Karpas-422 (cell line): ENCODE measurements at regions not wholly inside any gene's neighbourhood (a gene's known extent, or its start where the extent isn't known, plus 50 kb on each side); places are given as distances from the start of the nearest gene placed in this dataset.

Source experiments
- DNase-seq: peaks from one replicate; pipeline ENCODE4 v3.0.0-alpha.2; 2015
- H2AFZ ChIP-seq: fragments of 200-600 bp; sonication (generic); 2 replicates; pipeline ENCODE4 v1.6.1; 2014; ENCODE audit warnings: antibody characterized with exemption, low read length, mixed read lengths
- H3K27ac ChIP-seq: fragments of 200-600 bp; sonication (generic); 2 replicates; pipeline ENCODE4 v1.5.1; 2014; ENCODE audit warnings: mild to moderate bottlenecking, low read length, moderate library complexity
- H3K27me3 ChIP-seq: fragments of 200-600 bp; sonication (generic); 2 replicates; pipeline ENCODE4 v1.6.1; 2014; ENCODE audit warnings: low read length, mixed read lengths
- H3K36me3 ChIP-seq: fragments of 200-600 bp; sonication (generic); 2 replicates; pipeline ENCODE4 v1.6.1; 2014; ENCODE audit warnings: low read length, mixed read lengths; ENCODE audit not compliant: insufficient read depth
- H3K4me1 ChIP-seq: fragments of 200-600 bp; sonication (generic); 2 replicates; pipeline ENCODE4 v1.6.1; 2014; ENCODE audit warnings: mild to moderate bottlenecking, low read length, mixed read lengths
- H3K4me2 ChIP-seq: fragments of 200-600 bp; sonication (generic); 2 replicates; pipeline ENCODE4 v1.6.1; 2014; ENCODE audit warnings: low read length, low read depth, mild to moderate bottlenecking; ENCODE audit not compliant: poor library complexity, severe bottlenecking
- H3K4me3 ChIP-seq: fragments of 200-600 bp; sonication (generic); 2 replicates; pipeline ENCODE4 v1.5.1; 2014; ENCODE audit warnings: mild to moderate bottlenecking, antibody characterized with exemption, low read length, mixed read lengths
- H3K79me2 ChIP-seq: fragments of 200-600 bp; sonication (generic); 2 replicates; pipeline ENCODE4 v1.6.1; 2014; ENCODE audit warnings: mild to moderate bottlenecking, low read length, mixed read lengths
- H3K9ac ChIP-seq: fragments of 200-600 bp; sonication (generic); 2 replicates; pipeline ENCODE4 v1.6.0; 2014; ENCODE audit warnings: low read length
- H3K9me2 ChIP-seq: fragments of 200-600 bp; sonication (generic), shearing (Covaris generic); replicated peaks from 2 replicates; pipeline ENCODE4 v1.6.0; 2014; ENCODE audit warnings: mild to moderate bottlenecking, low read length, moderate library complexity; ENCODE audit not compliant: insufficient read depth
- H3K9me3 ChIP-seq: fragments of 300-700, 200-600 bp; sonication (generic); 2 replicates; pipeline ENCODE4 v1.6.1; 2014; ENCODE audit warnings: low read length, mixed read lengths
- H4K20me1 ChIP-seq: fragments of 200-600 bp; sonication (generic); 2 replicates; pipeline ENCODE4 v1.6.1; 2014; ENCODE audit warnings: mild to moderate bottlenecking, antibody characterized with exemption, low read length, low read depth; ENCODE audit not compliant: insufficient read depth

- no peak for DNase-seq
- Histone ChIP-seq H3K4me1 (no peaks in the 10 kb centered on the region), H3K36me3 (no peaks in the 10 kb centered on the region), H3K9ac (no peak overlapping the region), H3K27ac (no peak overlapping the region), H2AFZ (no peak overlapping the region), H4K20me1 (no peaks in the 10 kb centered on the region), H3K27me3 (no peaks in the 10 kb centered on the region), H3K79me2 (no peaks in the 10 kb centered on the region), H3K4me2 (no peak overlapping the region), H3K4me3 (no peak overlapping the region), H3K9me3 (peaks cover 11% of the 10 kb centered on the region; the same call in 1 of the 2 replicates), H3K9me2 (no peaks in the 10 kb centered on the region)
Measured at GRCh38 chr4:149145803-149146202, 669.8 kb downstream of the IQCM start.

DNA sequence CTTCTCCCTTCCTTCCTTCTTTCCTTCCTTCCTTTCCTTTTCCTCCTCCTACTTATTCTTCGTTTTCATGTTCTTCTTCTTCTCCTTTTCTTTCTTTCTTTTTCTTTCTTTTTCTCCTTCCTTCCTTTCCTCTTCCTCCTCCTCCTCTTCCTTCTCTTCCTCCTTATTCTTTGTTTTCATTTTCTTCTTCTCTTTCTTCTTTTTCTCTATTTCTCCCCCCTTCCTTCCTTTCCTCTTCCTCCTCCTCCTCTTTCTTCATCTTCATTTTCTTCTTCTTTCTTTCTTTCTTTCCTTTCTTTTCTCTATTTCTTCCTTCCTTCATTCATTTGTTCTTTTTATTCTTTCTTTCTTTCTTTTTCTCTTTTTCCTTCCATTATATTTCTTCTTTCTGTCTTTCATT is 671.6 kb downstream of the IQCM start:
- Histone ChIP-seq H3K4me1 (no peaks in the 10 kb centered on the region), H3K79me2 (no peaks in the 10 kb centered on the region), H3K27ac (no peak overlapping the region), H3K9me2 (no peaks in the 10 kb centered on the region), H3K4me2 (no peak overlapping the region), H3K4me3 (no peak overlapping the region), H2AFZ (no peak overlapping the region), H3K36me3 (no peaks in the 10 kb centered on the region), H3K9me3 (peaks cover 11% of the 10 kb centered on the region; the same call in 1 of the 2 replicates), H3K9ac (no peak overlapping the region), H4K20me1 (no peaks in the 10 kb centered on the region), H3K27me3 (no peaks in the 10 kb centered on the region)
- DNase-seq: no peak

DNA sequence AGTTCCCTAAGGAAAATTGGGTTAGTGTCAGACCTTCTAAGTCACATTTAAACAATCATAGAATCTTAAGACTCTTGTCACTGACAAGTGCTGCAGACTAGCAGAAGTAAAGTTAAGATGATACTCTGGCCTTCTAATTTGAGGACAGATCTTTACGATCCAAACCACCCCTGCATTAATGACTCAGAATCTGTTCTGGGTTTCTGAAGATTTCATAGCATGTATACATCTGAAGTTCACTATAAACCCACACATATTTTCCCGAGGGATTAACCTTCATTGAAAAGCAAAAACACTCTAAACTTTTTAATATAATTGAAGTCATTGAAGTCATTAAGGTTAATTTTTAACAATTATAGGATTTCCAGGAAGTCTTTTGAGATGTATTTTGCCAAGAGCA is 674.3 kb downstream of the IQCM start:
- Histone ChIP-seq H4K20me1 (no peaks in the 10 kb centered on the region), H3K79me2 (no peaks in the 10 kb centered on the region), H2AFZ (no peak overlapping the region), H3K27me3 (no peaks in the 10 kb centered on the region), H3K4me1 (no peaks in the 10 kb centered on the region), H3K9ac (no peak overlapping the region), H3K27ac (no peak overlapping the region), H3K4me3 (no peak overlapping the region), H3K9me3 (peaks cover 11% of the 10 kb centered on the region; the same call in 1 of the 2 replicates), H3K36me3 (no peaks in the 10 kb centered on the region), H3K9me2 (peaks cover 3% of the 10 kb centered on the region; the same call in 1 of the 2 replicates), H3K4me2 (no peak overlapping the region)
- no peak for DNase-seq

DNA sequence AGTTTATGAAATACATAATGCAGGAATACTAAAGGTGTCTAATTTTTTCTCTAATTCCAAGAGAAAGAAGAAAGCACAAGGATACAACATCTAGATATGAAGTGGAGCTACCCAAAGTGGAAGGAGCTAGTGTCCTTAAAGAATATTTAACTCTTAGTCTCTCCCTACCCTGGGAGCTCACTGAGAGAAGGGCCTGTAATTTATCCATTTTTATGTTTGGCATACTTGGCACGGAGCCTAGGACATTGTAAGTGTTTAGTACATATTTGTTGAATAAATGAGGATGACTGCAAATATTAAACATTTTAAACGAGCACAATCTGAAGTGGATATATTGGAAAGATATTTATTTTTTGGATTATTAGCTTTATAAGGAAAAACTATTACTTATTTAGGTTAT is 674.8 kb downstream of the IQCM start:
- H3K9ac ChIP-seq: no peak overlapping the region
- no peak overlapping the region for H3K4me3 ChIP-seq
- no peaks in the 10 kb centered on the region for H3K79me2 ChIP-seq
- H3K27me3 ChIP-seq: no peaks in the 10 kb centered on the region
- H4K20me1 ChIP-seq: no peaks in the 10 kb centered on the region
- no peak for DNase-seq
- no peak overlapping the region for H3K27ac ChIP-seq
- no peaks in the 10 kb centered on the region for H3K4me1 ChIP-seq
- H2AFZ ChIP-seq: no peak overlapping the region
- no peaks in the 10 kb centered on the region for H3K36me3 ChIP-seq
- peaks cover 3% of the 10 kb centered on the region; the same call in 1 of the 2 replicates for H3K9me2 ChIP-seq
- H3K9me3 ChIP-seq: peaks cover 11% of the 10 kb centered on the region; the same call in 1 of the 2 replicates
- H3K4me2 ChIP-seq: no peak overlapping the region

DNA sequence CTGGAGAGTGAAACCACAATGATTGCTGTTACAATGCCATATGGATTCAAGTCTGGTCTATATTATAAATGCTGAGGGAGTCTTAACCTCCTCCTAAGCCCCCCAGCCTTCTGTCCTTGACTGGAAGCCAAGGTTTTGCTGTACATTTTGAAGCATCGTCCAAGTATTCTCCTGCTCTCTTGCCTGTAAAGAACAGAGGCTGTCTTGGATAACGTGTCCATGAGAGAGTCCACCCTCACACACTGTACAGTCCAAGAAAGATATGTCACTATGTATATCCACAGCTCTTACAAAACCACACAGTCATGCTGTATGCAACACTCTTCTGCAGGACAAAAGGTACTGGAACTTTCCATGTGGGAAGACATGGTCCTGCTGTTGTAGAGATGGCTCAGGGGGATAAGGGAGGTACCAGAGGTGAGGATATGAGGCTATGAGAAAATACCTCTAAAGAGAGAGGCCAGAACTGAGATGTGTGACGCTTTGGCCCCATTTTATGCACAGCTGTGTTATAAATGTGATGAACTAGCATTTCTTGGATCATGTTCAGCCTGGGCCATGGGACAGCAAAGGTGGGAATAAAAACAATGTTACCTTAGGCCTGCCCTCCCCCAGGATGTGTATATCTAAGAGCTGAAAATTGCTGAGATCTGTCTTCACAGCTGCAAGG is 678.6 kb downstream of the IQCM start:
- H3K9me3 ChIP-seq: no peaks in the 10 kb centered on the region
- H3K27me3 ChIP-seq: no peaks in the 10 kb centered on the region
- H3K9ac ChIP-seq: no peak overlapping the region
- no peaks in the 10 kb centered on the region for H3K4me1 ChIP-seq
- no peak overlapping the region for H3K4me2 ChIP-seq
- H4K20me1 ChIP-seq: no peaks in the 10 kb centered on the region
- no peak for DNase-seq
- H3K27ac ChIP-seq: no peak overlapping the region
- no peak overlapping the region for H2AFZ ChIP-seq
- no peak overlapping the region for H3K4me3 ChIP-seq
- H3K36me3 ChIP-seq: no peaks in the 10 kb centered on the region
- H3K79me2 ChIP-seq: no peaks in the 10 kb centered on the region
- peaks cover 12% of the 10 kb centered on the region; the same call in 1 of the 2 replicates for H3K9me2 ChIP-seq

- H2AFZ ChIP-seq: no peak overlapping the region
- H3K9ac ChIP-seq: no peak overlapping the region
- H3K27me3 ChIP-seq: no peaks in the 10 kb centered on the region
- no peak overlapping the region for H3K27ac ChIP-seq
- no peak for DNase-seq
- no peaks in the 10 kb centered on the region for H3K4me1 ChIP-seq
- no peak overlapping the region for H3K4me3 ChIP-seq
- H4K20me1 ChIP-seq: no peaks in the 10 kb centered on the region
- H3K9me3 ChIP-seq: no peaks in the 10 kb centered on the region
- H3K9me2 ChIP-seq: peaks cover 12% of the 10 kb centered on the region; the same call in 1 of the 2 replicates
- H3K4me2 ChIP-seq: no peak overlapping the region
- H3K36me3 ChIP-seq: no peaks in the 10 kb centered on the region
- no peaks in the 10 kb centered on the region for H3K79me2 ChIP-seq
Measured at GRCh38 chr4:149135062-149135461, 680.6 kb downstream of the IQCM start.

- Histone ChIP-seq H3K27me3 (no peaks in the 10 kb centered on the region), H3K4me1 (no peaks in the 10 kb centered on the region), H3K9me2 (0 out of 2 replicates have a peak, but pooled peaks cover 4% of the 10 kb centered on the region), H3K4me2 (no peak overlapping the region), H2AFZ (no peak overlapping the region), H3K9ac (no peak overlapping the region), H3K9me3 (peaks cover 3% of the 10 kb centered on the region), H4K20me1 (no peaks in the 10 kb centered on the region), H3K27ac (no peak overlapping the region), H3K79me2 (no peaks in the 10 kb centered on the region), H3K4me3 (no peak overlapping the region), H3K36me3 (no peaks in the 10 kb centered on the region)
- DNase-seq: no peak
Measured at GRCh38 chr4:149121023-149121404, 678.8 kb upstream of the NR3C2 start.

- peaks cover 3% of the 10 kb centered on the region for H3K9me3 ChIP-seq
- H3K27me3 ChIP-seq: no peaks in the 10 kb centered on the region
- DNase-seq: no peak
- H2AFZ ChIP-seq: no peak overlapping the region
- no peak overlapping the region for H3K4me2 ChIP-seq
- H3K9ac ChIP-seq: no peak overlapping the region
- no peak overlapping the region for H3K27ac ChIP-seq
- H3K79me2 ChIP-seq: no peaks in the 10 kb centered on the region
- no peaks in the 10 kb centered on the region for H4K20me1 ChIP-seq
- H3K4me1 ChIP-seq: no peaks in the 10 kb centered on the region
- H3K36me3 ChIP-seq: no peaks in the 10 kb centered on the region
- no peak overlapping the region for H3K4me3 ChIP-seq
- H3K9me2 ChIP-seq: 0 out of 2 replicates have a peak, but pooled peaks cover 4% of the 10 kb centered on the region
Measured at GRCh38 chr4:149120331-149121022, 678.3 kb upstream of the NR3C2 start.
